Type B pancreatic cell (in vitro differentiated cells): ENCODE measurements at regions not wholly inside any gene's neighbourhood (a gene's known extent, or its start where the extent isn't known, plus 50 kb on each side); places are given as distances from the start of the nearest gene placed in this dataset.

Experiments used
- DNase-seq: peaks from one replicate; pipeline ENCODE4 v3.0.0; 2021; ENCODE audit warnings: mixed read lengths; ENCODE audit not compliant: unreplicated experiment; ENCODE audit errors: extremely low spot score
- H3K27ac Mint-ChIP-seq: 2 replicates; pipeline ENCODE4 v1.8.0; 2021; ENCODE audit warnings: mild to moderate bottlenecking, mixed read lengths
- H3K27me3 Mint-ChIP-seq: 2 replicates; pipeline ENCODE4 v1.8.0; 2021; ENCODE audit warnings: mixed read lengths
- H3K36me3 Mint-ChIP-seq: 2 replicates; pipeline ENCODE4 v1.8.0; 2021; ENCODE audit warnings: mixed read lengths
- H3K4me1 Mint-ChIP-seq: one replicate; pipeline ENCODE4 v1.8.0; 2021; ENCODE audit warnings: mixed read lengths; ENCODE audit not compliant: unreplicated experiment
- H3K4me3 Mint-ChIP-seq: 2 replicates; pipeline ENCODE4 v1.8.0; 2021; ENCODE audit warnings: mild to moderate bottlenecking, mixed read lengths
- H3K9me3 Mint-ChIP-seq: 2 replicates; pipeline ENCODE4 v1.8.0; 2021; ENCODE audit warnings: mixed read lengths
- CTCF ChIP-seq: fragments of 200-600 bp; sonication (generic); conservative IDR thresholded peaks from 2 replicates; pipeline ENCODE4 v1.5.0; 2021; ENCODE audit warnings: antibody characterized with exemption, mild to moderate bottlenecking

GRCh38 chr7:155209478-155210319 is 88.0 kb upstream of the INSIG1 start:
- peaks cover 3% of the 10 kb centered on the region for H3K27me3 Mint-ChIP-seq
- peaks cover 27% of the 10 kb centered on the region for H3K4me1 Mint-ChIP-seq
- H3K9me3 Mint-ChIP-seq, result no peaks in the 10 kb centered on the region
- H3K27ac Mint-ChIP-seq, result no peak overlapping the region
- no peak overlapping the region for H3K4me3 Mint-ChIP-seq
- no peak for DNase-seq
- no peak for TF ChIP-seq CTCF
- no peaks in the 10 kb centered on the region for H3K36me3 Mint-ChIP-seq

GRCh38 chr7:155210356-155210755 is 87.3 kb upstream of the INSIG1 start:
- H3K27me3 Mint-ChIP-seq, result peaks cover 3% of the 10 kb centered on the region
- peaks cover 24% of the 10 kb centered on the region for H3K4me1 Mint-ChIP-seq
- peak overlapping the region; percentile 55 for H3K27ac Mint-ChIP-seq
- no peak for DNase-seq
- no peaks in the 10 kb centered on the region for H3K36me3 Mint-ChIP-seq
- H3K4me3 Mint-ChIP-seq, result no peak overlapping the region
- no peaks in the 10 kb centered on the region for H3K9me3 Mint-ChIP-seq
- no peak for TF ChIP-seq CTCF

- Mint-ChIP-seq H3K27me3 (peaks cover 3% of the 10 kb centered on the region), H3K36me3 (no peaks in the 10 kb centered on the region), H3K27ac (peak overlapping the region; percentile 55), H3K9me3 (no peaks in the 10 kb centered on the region), H3K4me3 (no peak overlapping the region), H3K4me1 (peaks cover 25% of the 10 kb centered on the region)
- TF ChIP-seq CTCF, result no peak
- DNase-seq, result no peak
Measured at GRCh38 chr7:155211173-155211572, 86.5 kb upstream of the INSIG1 start.

- Mint-ChIP-seq H3K36me3 (no peaks in the 10 kb centered on the region), H3K9me3 (no peaks in the 10 kb centered on the region), H3K27me3 (peaks cover 3% of the 10 kb centered on the region), H3K4me1 (peaks cover 20% of the 10 kb centered on the region), H3K4me3 (no peak overlapping the region), H3K27ac (no peak overlapping the region)
- no peak for DNase-seq
- no peak for TF ChIP-seq CTCF
Measured at GRCh38 chr7:155211761-155212160, 85.9 kb upstream of the INSIG1 start.

GRCh38 chr7:155212301-155213015 is 85.2 kb upstream of the INSIG1 start:
- H3K9me3 Mint-ChIP-seq, result no peaks in the 10 kb centered on the region
- no peaks in the 10 kb centered on the region for H3K36me3 Mint-ChIP-seq
- H3K4me1 Mint-ChIP-seq, result peaks cover 19% of the 10 kb centered on the region
- peak overlapping the region; percentile 28 for H3K4me3 Mint-ChIP-seq
- peak overlapping the region; percentile 74 for H3K27ac Mint-ChIP-seq
- no peak for DNase-seq
- no peak for TF ChIP-seq CTCF
- H3K27me3 Mint-ChIP-seq, result peaks cover 3% of the 10 kb centered on the region
